Mucosa of descending colon (tissue), 3 donors: ENCODE measurements at regions not wholly inside any gene's neighbourhood (a gene's known extent, or its start where the extent isn't known, plus 50 kb on each side); places are given as distances from the start of the nearest gene placed in this dataset.

Source experiments
- ATAC-seq: fragments of 200-7000 bp; cut with Tn5 transposase; one replicate; pipeline ENCODE4 v1.9.1; 2020; ENCODE audit warnings: mild to moderate bottlenecking, moderate library complexity
- DNase-seq, 3 donors: peaks; one replicate each; pipeline ENCODE4 v3.0.0-alpha.2; 2020
- H3K36me3 ChIP-seq: fragments of 200-600 bp; one replicate; pipeline ENCODE4 v1.8.0; 2021; ENCODE audit warnings: low read depth, mild to moderate bottlenecking
- H3K4me1 ChIP-seq: fragments of 200-600 bp; one replicate; pipeline ENCODE4 v1.8.0; 2021; ENCODE audit warnings: low read depth, mild to moderate bottlenecking
- H3K4me3 ChIP-seq: fragments of 200-600 bp; one replicate; pipeline ENCODE4 v1.8.0; 2021; ENCODE audit warnings: mild to moderate bottlenecking
- H3K9me3 ChIP-seq: fragments of 200-600 bp; one replicate; pipeline ENCODE4 v1.8.0; 2021; ENCODE audit warnings: mild to moderate bottlenecking
- intact Hi-C, 2 donors: fragments of 100-400 bp; cut with DNase I in 1 of 2; cut with micrococcal nuclease in 1 of 2; formaldehyde crosslinking; loops; one replicate each; pipeline versions ENCODE4 v1.11.0 to v1.11.1; 2022; cut with DNase I, micrococcal nuclease
- TF ChIP-seq, protein P1 (sequence below): fragments of 200-600 bp; IDR thresholded peaks from one replicate; pipeline ENCODE4 v1.8.0; 2022; ENCODE audit warnings: antibody characterized with exemption, mild to moderate bottlenecking
- donor health status: DM: no; HTN: no; CAD: no; lungs with moderate emphysema.
- donor health status: DM: no; HTN: no; CAD: no.
- donor health status: DM: no; HTN: yes; CAD: no.

DNA sequence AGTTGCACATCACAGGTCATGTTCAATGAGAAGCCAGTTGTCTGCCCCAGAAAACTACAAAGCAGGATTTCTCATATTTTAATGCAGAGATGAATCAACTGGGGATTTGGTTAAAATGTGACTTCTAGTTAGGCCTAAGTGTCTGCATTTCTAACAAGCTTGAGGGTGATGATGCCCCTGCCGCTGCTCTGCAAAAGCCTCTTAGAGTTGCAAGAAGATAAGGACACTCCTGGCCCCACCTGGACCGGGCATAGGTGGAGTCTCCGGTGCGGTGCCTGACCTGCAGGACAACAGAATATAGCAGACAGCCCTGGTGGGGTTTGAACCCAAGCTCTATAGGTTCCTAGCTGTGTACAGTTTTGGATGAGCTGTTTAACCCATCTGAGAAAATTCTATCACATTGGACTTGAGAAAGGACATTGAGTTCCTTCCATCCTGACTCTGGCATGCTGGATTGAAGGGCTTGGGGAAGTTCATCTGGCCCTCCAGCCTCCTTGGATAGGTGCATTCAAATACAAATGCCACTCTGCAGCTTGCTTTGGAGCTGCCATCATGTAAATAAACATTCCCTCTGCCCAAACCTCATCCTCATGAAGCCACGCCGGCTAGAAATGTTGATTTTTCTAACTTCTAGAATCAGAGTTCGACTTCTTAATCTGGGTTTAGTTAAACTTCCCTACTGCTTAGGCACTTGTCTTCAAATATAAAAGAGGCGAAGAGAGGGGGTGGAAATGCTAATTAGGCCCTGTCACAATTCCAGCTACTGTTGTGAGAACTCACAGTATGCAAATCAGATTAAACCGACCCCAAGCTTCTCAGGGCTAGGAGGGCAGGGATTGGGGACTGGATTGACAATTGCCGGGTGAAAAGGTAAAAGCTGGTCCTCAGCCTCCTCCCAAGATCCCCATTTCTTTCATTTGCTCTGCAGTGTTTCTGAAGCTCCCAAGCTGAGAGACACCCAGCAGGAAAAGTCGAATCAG, 1225.6 kb downstream of the VRK1 start:
- TF ChIP-seq, protein P1, sequence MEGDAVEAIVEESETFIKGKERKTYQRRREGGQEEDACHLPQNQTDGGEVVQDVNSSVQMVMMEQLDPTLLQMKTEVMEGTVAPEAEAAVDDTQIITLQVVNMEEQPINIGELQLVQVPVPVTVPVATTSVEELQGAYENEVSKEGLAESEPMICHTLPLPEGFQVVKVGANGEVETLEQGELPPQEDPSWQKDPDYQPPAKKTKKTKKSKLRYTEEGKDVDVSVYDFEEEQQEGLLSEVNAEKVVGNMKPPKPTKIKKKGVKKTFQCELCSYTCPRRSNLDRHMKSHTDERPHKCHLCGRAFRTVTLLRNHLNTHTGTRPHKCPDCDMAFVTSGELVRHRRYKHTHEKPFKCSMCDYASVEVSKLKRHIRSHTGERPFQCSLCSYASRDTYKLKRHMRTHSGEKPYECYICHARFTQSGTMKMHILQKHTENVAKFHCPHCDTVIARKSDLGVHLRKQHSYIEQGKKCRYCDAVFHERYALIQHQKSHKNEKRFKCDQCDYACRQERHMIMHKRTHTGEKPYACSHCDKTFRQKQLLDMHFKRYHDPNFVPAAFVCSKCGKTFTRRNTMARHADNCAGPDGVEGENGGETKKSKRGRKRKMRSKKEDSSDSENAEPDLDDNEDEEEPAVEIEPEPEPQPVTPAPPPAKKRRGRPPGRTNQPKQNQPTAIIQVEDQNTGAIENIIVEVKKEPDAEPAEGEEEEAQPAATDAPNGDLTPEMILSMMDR, result no peak
- intact Hi-C loops, result no loop called here
- ATAC-seq (no peak), DNase-seq (no peak)
- no peak overlapping the region for H3K4me3 ChIP-seq
- H3K4me1 ChIP-seq, result no peaks in the 10 kb centered on the region
- H3K9me3 ChIP-seq, result no peaks in the 10 kb centered on the region
- no peaks in the 10 kb centered on the region for H3K36me3 ChIP-seq

DNA sequence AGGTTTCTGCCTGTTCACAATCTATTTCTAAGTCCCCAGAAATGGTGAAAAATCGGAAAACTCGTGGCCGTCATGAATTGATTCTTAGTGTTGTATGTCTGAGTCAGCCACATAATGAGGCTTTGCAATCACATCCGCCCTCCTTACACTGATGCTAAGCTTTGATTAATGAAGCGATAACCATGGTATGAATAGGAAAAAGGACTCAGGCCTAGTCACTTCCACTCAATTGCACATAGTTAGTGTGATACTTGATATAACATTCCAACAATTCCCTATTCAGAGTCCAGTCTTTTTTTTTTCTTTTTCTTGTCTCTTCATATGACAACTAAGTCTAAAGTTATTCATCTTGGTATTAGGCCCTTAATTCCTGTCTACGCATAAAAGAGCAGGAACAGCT, 1231.0 kb downstream of the VRK1 start:
- Histone ChIP-seq H3K4me1 (no peaks in the 10 kb centered on the region), H3K36me3 (no peaks in the 10 kb centered on the region), H3K9me3 (no peaks in the 10 kb centered on the region), H3K4me3 (no peak overlapping the region)
- intact Hi-C loops, result no loop called here
- DNase-seq (no peak), ATAC-seq (no peak)
- TF ChIP-seq, protein P1, result no peak

DNA sequence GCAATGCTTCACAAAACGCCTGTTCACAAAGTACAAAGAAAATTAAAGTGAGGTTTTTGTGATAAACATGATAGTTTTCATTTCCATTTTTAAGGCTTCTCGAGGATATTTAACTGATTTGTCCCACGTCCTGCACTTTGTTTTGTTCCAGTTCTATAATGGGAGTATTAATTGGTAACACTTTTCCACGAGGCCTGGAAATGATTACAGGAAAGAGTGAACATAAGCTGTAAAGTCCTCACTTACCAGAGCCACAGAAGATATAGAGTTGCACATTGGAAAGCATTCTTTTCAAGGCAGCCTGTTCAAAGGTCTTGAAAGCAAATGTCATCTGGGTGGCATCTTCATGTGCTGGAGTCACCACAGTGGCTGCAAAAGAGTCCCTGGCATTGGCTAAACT, 1236.6 kb downstream of the BCL11B start:
- Histone ChIP-seq H3K9me3 (no peaks in the 10 kb centered on the region), H3K36me3 (no peaks in the 10 kb centered on the region), H3K4me3 (no peak overlapping the region), H3K4me1 (no peaks in the 10 kb centered on the region)
- DNase-seq (no peak), ATAC-seq (no peak)
- intact Hi-C loops, result no loop called here
- TF ChIP-seq, protein P1, result no peak

- Histone ChIP-seq H3K4me1 (no peaks in the 10 kb centered on the region), H3K4me3 (no peak overlapping the region), H3K36me3 (no peaks in the 10 kb centered on the region), H3K9me3 (no peaks in the 10 kb centered on the region)
- TF ChIP-seq, protein P1, result no peak
- intact Hi-C loops, result no loop called here
- ATAC-seq, result no peak
- DNase-seq, result no peak
Measured at GRCh38 chr14:98037831-98038230, 1234.2 kb downstream of the BCL11B start.

GRCh38 chr14:98056946-98057345, 1215.1 kb downstream of the BCL11B start:
- H3K36me3 ChIP-seq, result no peaks in the 10 kb centered on the region
- DNase-seq (no peak), ATAC-seq (no peak)
- no peak overlapping the region for H3K4me3 ChIP-seq
- H3K9me3 ChIP-seq, result no peaks in the 10 kb centered on the region
- intact Hi-C loops, result no loop called here
- no peaks in the 10 kb centered on the region for H3K4me1 ChIP-seq
- TF ChIP-seq, protein P1, result no peak
